ENCODE measurements at regions not wholly inside any gene's neighbourhood (a gene's known extent, or its start where the extent isn't known, plus 50 kb on each side); places are given as distances from the start of the nearest gene placed in this dataset.

GRCh38 chr9:30677221-30677620 is 1707.2 kb upstream of the ACO1 start:
- intact Hi-C loops (cut with micrococcal nuclease): loop anchor here (10.0 kb wide), 1 partner anchor 62 kb away; no protein-coding TSS in a partner anchor
- ChIA-PET CTCF (no interaction called here), POLR2A (ENCODE audit: unreplicated experiment) (no interaction called here)
- Histone ChIP-seq H3K36me3 (ENCODE audit: control insufficient read depth, insufficient read depth, low read length) (no peaks in the 10 kb centered on the region), H3K27ac (ENCODE audit: insufficient read depth, low read length) (no peak overlapping the region), H3K4ac (ENCODE audit: low read depth, low read length) (no peak overlapping the region), H3K79me1 (ENCODE audit: low read depth in 1 of 2, low read length in 2 of 2) (no peaks in the 10 kb centered on the region), H3K56ac (ENCODE audit: extremely low read depth, insufficient read depth, low read length) (no peak overlapping the region), H2BK20ac (ENCODE audit: low read depth, low read length) (no peak overlapping the region), H2BK5ac (ENCODE audit: low read depth, low read length, poor library complexity, severe bottlenecking) (no peak overlapping the region), H2AK9ac (replicated peaks; ENCODE audit: low read depth, low read length, poor library complexity) (no peak overlapping the region), H3K9me3 (ENCODE audit: control insufficient read depth, insufficient read depth, low read length) (peaks cover 4% of the 10 kb centered on the region; the same call in 1 of the 2 replicates), H3K9ac (ENCODE audit: low read depth, low read length) (no peak overlapping the region), H4K91ac (ENCODE audit: insufficient read depth, low read depth, low read length) (no peak overlapping the region), H2BK15ac (ENCODE audit: low read depth, low read length) (no peak overlapping the region), H3K23ac (ENCODE audit: low read depth, low read length) (no peak overlapping the region), H3K27me3 (ENCODE audit: control insufficient read depth, insufficient read depth, low read length) (no peaks in the 10 kb centered on the region), H3K14ac (replicated peaks; ENCODE audit: low read depth, low read length) (no peak overlapping the region), H4K5ac (ENCODE audit: low read depth, low read length) (no peak overlapping the region), H2AFZ (replicated peaks; ENCODE audit: low read length, poor library complexity) (no peak overlapping the region), H2BK120ac (ENCODE audit: low read depth, low read length) (no peak overlapping the region), H2AK5ac (ENCODE audit: low read depth, low read length) (no peak overlapping the region), H3K4me1 (ENCODE audit: control insufficient read depth, insufficient read depth, low read length) (no peaks in the 10 kb centered on the region), H4K8ac (ENCODE audit: low read depth in 2 of 2, low read length in 2 of 2) (no peak overlapping the region), H4K20me1 (ENCODE audit: insufficient read depth, low read length) (no peaks in the 10 kb centered on the region), H3K4me3 (ENCODE audit: insufficient read depth, low read depth, low read length) (no peak overlapping the region), H3K4me2 (ENCODE audit: low read depth, low read length) (no peak overlapping the region), H3K9me1 (ENCODE audit: insufficient read depth, low read length) (no peaks in the 10 kb centered on the region), H3K18ac (ENCODE audit: low read depth, low read length) (no peak overlapping the region)
- in situ Hi-C loops (cut with MboI; ENCODE audit: low sequenced_read_pairs): no loop called here
- TF ChIP-seq CTCF (conservative IDR thresholded peaks at IDR 0.05; ENCODE audit: low read depth, low read length) (no peak), CHD1 (IDR thresholded peaks at IDR 0.05; ENCODE audit: low read depth, low read length) (no peak), BHLHE40 (IDR thresholded peaks at IDR 0.05; ENCODE audit: low read depth, low read length) (no peak), RFX5 (IDR thresholded peaks at IDR 0.05; ENCODE audit: low read depth, low read length) (no peak), FOS (IDR thresholded peaks at IDR 0.05; ENCODE audit: low read depth, low read length) (no peak), MAFK (IDR thresholded peaks at IDR 0.05; ENCODE audit: low read depth, low read length) (no peak), USF2 (IDR thresholded peaks at IDR 0.05; ENCODE audit: low read depth, low read length) (no peak), SMC3 (IDR thresholded peaks at IDR 0.05; ENCODE audit: low read depth, low read length) (no peak), CEBPB (IDR thresholded peaks at IDR 0.05; ENCODE audit: low read depth, low read length) (no peak), RCOR1 (IDR thresholded peaks at IDR 0.05; ENCODE audit: insufficient replicate concordance, low read length) (no peak), MXI1 (IDR thresholded peaks at IDR 0.05; ENCODE audit: borderline replicate concordance, low read depth, low read length) (no peak), NFE2L2 (IDR thresholded peaks at IDR 0.05; ENCODE audit: low read depth, low read length) (no peak), POLR2A (IDR thresholded peaks at IDR 0.05; ENCODE audit: low read depth, low read length) (no peak), MAZ (IDR thresholded peaks at IDR 0.05; ENCODE audit: borderline replicate concordance, low read depth, low read length) (no peak)
- TF ChIP-seq, protein P1, sequence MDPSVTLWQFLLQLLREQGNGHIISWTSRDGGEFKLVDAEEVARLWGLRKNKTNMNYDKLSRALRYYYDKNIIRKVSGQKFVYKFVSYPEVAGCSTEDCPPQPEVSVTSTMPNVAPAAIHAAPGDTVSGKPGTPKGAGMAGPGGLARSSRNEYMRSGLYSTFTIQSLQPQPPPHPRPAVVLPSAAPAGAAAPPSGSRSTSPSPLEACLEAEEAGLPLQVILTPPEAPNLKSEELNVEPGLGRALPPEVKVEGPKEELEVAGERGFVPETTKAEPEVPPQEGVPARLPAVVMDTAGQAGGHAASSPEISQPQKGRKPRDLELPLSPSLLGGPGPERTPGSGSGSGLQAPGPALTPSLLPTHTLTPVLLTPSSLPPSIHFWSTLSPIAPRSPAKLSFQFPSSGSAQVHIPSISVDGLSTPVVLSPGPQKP (IDR thresholded peaks at IDR 0.05; ENCODE audit: borderline replicate concordance, low read depth, low read length): no peak
- dilution Hi-C loops (cut with HindIII; ENCODE audit: low sequenced_read_pairs, unreplicated experiment): no loop called here
- DNase-seq (no peak), ATAC-seq (ENCODE audit: low read depth) (no peak)
- 38% methylated on average over 1 of the region's 1 CpG; no CpG with 5 or more reads in 1 of the 2 experiments for WGBS, 2 experiments (ENCODE audit: extremely low coverage in 2 of 2, insufficient read length in 1 of 2)
- BruUV-seq (replicated peaks): no TSS peak
